GM12872 (cell line): ENCODE measurements at regions not wholly inside any gene's neighbourhood (a gene's known extent, or its start where the extent isn't known, plus 50 kb on each side); places are given as distances from the start of the nearest gene placed in this dataset.

ENCODE experiments used
- TF ChIP-seq, protein P1 (sequence below): IDR thresholded peaks from 3 replicates; pipeline ENCODE4 v1.5.1; 2011; ENCODE audit warnings: low read depth, mild to moderate bottlenecking, low read length, moderate library complexity; ENCODE audit not compliant: insufficient read depth

DNA sequence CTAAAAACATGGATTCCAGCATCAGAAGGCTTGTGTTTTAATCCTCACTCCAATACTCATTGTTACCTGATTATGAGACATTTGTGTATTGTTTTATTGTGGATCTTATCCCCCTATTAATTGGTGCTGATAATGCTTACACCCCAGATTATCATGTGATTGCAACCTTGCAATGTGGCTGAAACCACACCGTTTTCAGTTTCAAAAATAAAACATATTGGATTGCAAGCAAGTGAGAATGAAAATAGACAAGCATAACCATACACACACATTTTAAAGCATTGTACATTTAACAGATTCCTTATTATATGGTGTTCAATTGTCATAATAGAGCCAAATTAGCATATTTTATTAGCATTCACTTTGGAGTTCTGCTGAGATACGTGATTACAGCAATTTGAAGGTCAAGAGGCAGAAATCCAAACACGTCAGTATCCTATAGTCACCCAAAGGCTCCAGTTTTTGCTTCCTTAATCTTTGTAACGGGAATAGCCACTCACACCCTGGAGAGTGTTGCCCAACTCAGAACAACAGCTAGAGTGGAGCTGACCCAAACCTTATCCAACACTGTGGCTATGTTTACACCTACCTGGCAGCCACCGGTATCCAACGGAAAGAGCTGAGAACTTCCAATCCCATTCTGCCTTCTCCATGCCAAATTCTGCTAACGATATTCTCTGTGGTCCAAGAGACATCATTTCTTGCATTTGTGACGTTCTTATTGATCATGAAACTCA lies 317.1 kb upstream of the KLF6 start:
- TF ChIP-seq, protein P1, sequence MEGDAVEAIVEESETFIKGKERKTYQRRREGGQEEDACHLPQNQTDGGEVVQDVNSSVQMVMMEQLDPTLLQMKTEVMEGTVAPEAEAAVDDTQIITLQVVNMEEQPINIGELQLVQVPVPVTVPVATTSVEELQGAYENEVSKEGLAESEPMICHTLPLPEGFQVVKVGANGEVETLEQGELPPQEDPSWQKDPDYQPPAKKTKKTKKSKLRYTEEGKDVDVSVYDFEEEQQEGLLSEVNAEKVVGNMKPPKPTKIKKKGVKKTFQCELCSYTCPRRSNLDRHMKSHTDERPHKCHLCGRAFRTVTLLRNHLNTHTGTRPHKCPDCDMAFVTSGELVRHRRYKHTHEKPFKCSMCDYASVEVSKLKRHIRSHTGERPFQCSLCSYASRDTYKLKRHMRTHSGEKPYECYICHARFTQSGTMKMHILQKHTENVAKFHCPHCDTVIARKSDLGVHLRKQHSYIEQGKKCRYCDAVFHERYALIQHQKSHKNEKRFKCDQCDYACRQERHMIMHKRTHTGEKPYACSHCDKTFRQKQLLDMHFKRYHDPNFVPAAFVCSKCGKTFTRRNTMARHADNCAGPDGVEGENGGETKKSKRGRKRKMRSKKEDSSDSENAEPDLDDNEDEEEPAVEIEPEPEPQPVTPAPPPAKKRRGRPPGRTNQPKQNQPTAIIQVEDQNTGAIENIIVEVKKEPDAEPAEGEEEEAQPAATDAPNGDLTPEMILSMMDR = no peak

DNA sequence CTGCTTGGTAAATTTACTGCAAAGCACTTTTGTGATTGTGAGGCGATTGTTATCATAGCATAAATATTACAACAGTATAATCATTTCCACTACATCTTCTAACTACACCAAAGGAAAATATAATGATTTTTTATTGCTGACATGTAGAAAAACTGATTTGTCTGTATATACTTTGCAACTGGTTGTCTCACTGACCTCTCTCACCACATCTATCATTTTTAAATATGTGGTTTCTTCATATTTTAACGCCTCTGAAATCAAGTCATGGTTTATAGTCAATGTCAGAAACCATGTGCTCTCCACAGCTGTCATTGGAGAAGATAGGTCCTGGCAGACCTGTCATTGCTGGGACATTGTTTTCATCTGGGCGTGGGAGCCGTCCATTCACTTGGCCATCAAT lies 315.4 kb upstream of the KLF6 start:
- TF ChIP-seq, protein P1 = no peak

DNA sequence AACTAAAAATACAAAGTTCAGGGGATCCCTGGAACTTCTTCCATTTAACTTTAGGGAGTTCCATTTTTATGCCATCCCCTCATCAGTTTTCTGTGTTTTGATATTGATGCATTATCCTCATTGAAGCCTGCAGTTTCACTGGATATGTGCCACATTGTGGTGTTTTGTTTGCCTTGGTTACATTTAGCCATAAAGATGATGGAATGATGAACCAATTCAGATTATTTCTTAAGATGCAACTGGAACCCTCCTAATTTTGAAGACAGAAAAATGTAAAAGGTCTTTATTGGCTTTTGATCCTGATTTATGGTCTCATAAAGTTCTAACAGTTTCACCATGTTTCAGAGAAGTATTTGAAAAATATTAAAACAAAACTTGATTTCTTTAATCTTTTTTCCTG lies 314.2 kb upstream of the KLF6 start:
- TF ChIP-seq, protein P1 = no peak

DNA sequence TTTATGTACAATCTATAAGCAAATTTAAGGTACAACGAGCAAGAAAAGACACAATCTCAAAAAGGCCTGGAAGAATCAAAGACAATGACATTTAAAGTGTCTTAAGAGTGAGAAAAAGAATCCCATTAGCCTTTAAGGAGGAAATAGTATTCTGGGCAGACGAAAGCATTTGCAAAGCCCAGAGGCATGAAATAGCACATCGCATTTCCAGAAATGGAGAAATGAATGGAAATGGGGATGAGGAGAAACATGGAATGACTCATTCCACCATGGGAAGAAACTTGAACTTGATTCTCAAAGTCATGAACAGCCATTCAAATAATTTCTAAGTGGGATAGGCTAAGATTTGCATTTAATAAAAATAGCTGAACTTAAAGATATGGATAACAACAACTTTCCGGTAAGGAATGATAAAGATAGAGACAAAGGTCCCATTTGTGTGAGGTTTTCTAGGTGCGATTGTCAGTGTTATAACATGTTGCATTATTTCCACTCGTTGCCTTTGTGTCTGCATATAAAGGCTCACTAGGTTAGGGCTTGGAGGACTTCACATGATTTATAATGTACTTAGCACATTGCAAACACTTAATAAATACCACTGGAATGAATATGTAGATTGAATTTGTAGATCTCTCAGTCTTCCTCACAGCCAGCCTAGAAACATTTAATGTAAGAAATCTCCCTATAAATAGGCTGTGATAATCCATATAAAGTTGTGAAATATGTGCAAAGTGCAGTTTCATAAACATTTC lies 310.3 kb upstream of the KLF6 start:
- TF ChIP-seq, protein P1 = no peak

DNA sequence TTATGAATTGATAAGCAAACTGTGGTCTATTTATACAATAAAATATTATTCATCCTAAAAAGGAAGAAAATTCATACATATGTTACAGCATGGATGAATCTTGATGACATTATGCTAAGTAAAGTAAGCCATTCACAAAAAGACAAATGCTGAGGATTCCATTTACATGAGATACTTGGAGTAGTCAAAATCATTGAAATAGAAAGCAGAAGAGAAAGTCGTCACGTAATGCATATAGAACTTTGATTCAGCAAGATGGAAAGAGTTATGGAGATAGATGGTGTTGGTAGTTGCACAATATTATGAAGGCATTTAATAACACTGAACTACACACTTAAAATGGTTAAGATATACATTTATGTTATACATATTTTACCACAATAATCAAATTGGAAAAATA lies 309.7 kb upstream of the KLF6 start:
- TF ChIP-seq, protein P1 = no peak

DNA sequence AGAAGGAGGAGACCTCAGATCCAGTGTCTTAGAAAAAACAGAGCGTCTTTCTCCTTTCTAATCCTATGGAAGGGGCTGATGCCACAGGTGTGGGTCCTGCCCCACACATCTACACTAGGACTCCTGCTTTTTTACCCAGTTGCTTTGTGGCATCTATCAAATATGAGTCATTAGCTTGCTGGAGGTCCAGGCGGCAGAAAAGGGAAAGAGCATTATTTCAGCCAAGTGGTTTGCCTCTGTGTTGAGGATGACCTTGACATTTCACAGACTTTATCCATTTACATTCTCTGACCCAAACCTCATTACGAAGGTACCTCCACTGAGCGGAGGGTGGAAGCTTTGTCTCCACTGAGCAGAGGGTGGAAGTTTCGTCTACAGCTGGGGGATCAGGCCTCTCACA lies 308.4 kb upstream of the KLF6 start:
- TF ChIP-seq, protein P1 = no peak

DNA sequence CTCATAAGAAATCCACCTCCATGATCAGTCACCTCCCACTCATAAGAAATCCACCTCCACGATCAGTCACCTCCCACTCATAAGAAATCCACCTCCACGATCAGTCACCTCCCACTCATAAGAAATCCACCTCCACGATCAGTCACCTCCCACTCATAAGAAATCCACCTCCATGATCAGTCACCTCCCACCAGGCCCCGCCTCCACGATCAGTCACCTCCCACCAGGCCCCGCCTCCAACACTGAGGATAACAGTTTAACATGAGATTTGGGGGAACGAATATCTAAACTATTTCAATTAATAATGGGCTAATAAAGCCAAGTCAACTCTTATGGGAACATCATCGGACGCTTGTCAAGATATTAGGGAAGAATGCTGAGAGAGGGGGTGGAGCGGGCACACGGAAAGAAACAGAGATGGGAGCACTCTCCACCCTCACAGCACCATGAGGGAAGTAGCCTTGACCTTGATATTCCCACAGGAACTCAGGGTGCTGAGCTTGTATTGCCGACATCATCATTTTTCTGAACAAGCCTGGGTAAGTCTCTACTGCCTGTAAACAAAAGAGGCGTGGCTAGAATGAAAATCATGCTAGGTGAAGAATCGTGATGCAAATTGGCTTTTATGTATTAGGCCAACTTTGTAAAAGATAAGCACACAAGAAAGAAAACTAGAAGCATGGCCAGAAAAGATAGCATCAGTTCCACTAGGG lies 303.5 kb upstream of the KLF6 start:
- TF ChIP-seq, protein P1 = no peak
